IPS-18a (cell line): ENCODE measurements at regions not wholly inside any gene's neighbourhood (a gene's known extent, or its start where the extent isn't known, plus 50 kb on each side); places are given as distances from the start of the nearest gene placed in this dataset.

ENCODE experiments used
- H3K27ac ChIP-seq: one replicate; pipeline ENCODE4 v1.5.1; 2013; ENCODE audit warnings: low read length
- H3K27me3 ChIP-seq: one replicate; pipeline ENCODE4 v1.6.1; 2013; ENCODE audit warnings: mild to moderate bottlenecking, low read length; ENCODE audit not compliant: control insufficient read depth, insufficient read depth
- H3K36me3 ChIP-seq: one replicate; pipeline ENCODE4 v1.6.1; 2013; ENCODE audit warnings: low read depth, low read length; ENCODE audit not compliant: control insufficient read depth
- H3K4me1 ChIP-seq: one replicate; pipeline ENCODE4 v1.6.1; 2013; ENCODE audit warnings: low read depth, low read length; ENCODE audit not compliant: control insufficient read depth
- H3K4me3 ChIP-seq: one replicate; pipeline ENCODE4 v1.5.1; 2013; ENCODE audit warnings: low read length
- H3K9ac ChIP-seq: one replicate; pipeline ENCODE4 v1.6.1; 2013; ENCODE audit warnings: mild to moderate bottlenecking, low read length, moderate library complexity
- H3K9me3 ChIP-seq: one replicate; pipeline ENCODE4 v1.6.1; 2013; ENCODE audit warnings: low read depth, low read length; ENCODE audit not compliant: control insufficient read depth

GRCh38 chr10:60439641-60440040, 50.0 kb upstream of the ANK3 start:
- H3K9ac ChIP-seq: no peak overlapping the region
- H3K9me3 ChIP-seq: no peaks in the 10 kb centered on the region
- H3K4me3 ChIP-seq: no peak overlapping the region
- no peaks in the 10 kb centered on the region for H3K4me1 ChIP-seq
- H3K27ac ChIP-seq: no peak overlapping the region
- no peaks in the 10 kb centered on the region for H3K36me3 ChIP-seq
- no peaks in the 10 kb centered on the region for H3K27me3 ChIP-seq
